HCT116 (cell line): ENCODE measurements at regions not wholly inside any gene's neighbourhood (a gene's known extent, or its start where the extent isn't known, plus 50 kb on each side); places are given as distances from the start of the nearest gene placed in this dataset.

Experiments used
- ATAC-seq: fragments of 200-7000 bp; cut with Tn5 transposase; 2 replicates; pipeline ENCODE4 v1.9.1; 2020; ENCODE audit warnings: mild to moderate bottlenecking, moderate library complexity
- BruUV-seq: library from RNA; stranded (reverse); fragments of 400-500 nt; replicated peaks from 2 replicates; lab custom pipeline; 2021; lab: Mats Ljungman, UMichigan
- CTCF ChIA-PET: fragments of 300-600 bp; sonication (Branson Sonifier 250); formaldehyde crosslinking; loops from one replicate; lab custom pipeline; 2021; ENCODE audit warnings: antibody characterized with exemption; lab: Charles Lee
- POLR2A ChIA-PET: fragments of 300-600, 350-600 bp; sonication (Branson Sonifier 250); formaldehyde crosslinking; loops from one replicate; lab custom pipeline; 2021; ENCODE audit warnings: antibody characterized with exemption; lab: Charles Lee
- RAD21 ChIA-PET, 2 experiments: fragments of 300-600 bp; sonication (Branson Sonifier 250); formaldehyde crosslinking; loops; one replicate each; lab custom pipeline; 2023; ENCODE audit warnings: low total read pairs in 2 of 2; ENCODE audit not compliant: uncharacterized antibody in 2 of 2, unreplicated experiment in 2 of 2, low non-redundant PET in 1 of 2; lab: Charles Lee
- DNase-seq: peaks from one replicate; pipeline ENCODE4 v3.0.0-alpha.2; 2010; ENCODE audit warnings: low read depth, low spot score
- H2AFZ ChIP-seq: fragments of 200-600 bp; shearing (Covaris generic), sonication (generic); 2 replicates; pipeline ENCODE4 v1.6.1; 2017; ENCODE audit warnings: low read depth, mixed run types, mixed read lengths, antibody characterized with exemption, low read length; ENCODE audit not compliant: poor library complexity, severe bottlenecking
- H3K27ac ChIP-seq: 2 replicates; pipeline ENCODE4 v1.5.1; 2012; ENCODE audit warnings: low read depth, low read length
- H3K27me3 ChIP-seq: fragments of 200-600 bp; sonication (generic); 2 replicates; pipeline ENCODE4 v1.6.1; 2016; ENCODE audit warnings: mixed run types, low read length, mixed read lengths; ENCODE audit not compliant: insufficient read depth
- H3K36me3 ChIP-seq, 2 experiments: fragments of 200-500 bp in 1 of 2; fragments of 200-600 bp in 1 of 2; sonication (Bioruptor generic) in 1 of 2; sonication (generic) in 1 of 2; 2 replicates each; pipeline versions ENCODE4 v1.5.1 to v1.6.1; 2014 to 2016; ENCODE audit warnings: low read length in 2 of 2, inconsistent platforms in 1 of 2, mixed read lengths in 1 of 2, mixed run types in 1 of 2; ENCODE audit not compliant: insufficient read depth in 2 of 2, control insufficient read depth in 1 of 2
- H3K4me1 ChIP-seq, 2 experiments: fragments of 200-600 bp in 1 of 2; sonication (generic) in 1 of 2; 2 replicates each; pipeline versions ENCODE4 v1.5.1 to v1.6.1; 2012 to 2017; ENCODE audit warnings: low read length in 2 of 2, inconsistent platforms in 1 of 2, mild to moderate bottlenecking in 1 of 2, mixed read lengths in 1 of 2, mixed run types in 1 of 2, moderate library complexity in 1 of 2; ENCODE audit not compliant: insufficient read depth in 2 of 2, control insufficient read depth in 1 of 2
- H3K4me2 ChIP-seq: fragments of 200-600 bp; sonication (generic); 2 replicates; pipeline ENCODE4 v1.6.1; 2017; ENCODE audit warnings: mixed run types, low read length, mixed read lengths
- H3K4me3 ChIP-seq, 2 experiments: fragments of 200-600 bp in 1 of 2; sonication (generic) in 1 of 2; replicated peaks in 1 of 2; 2 replicates each; pipeline ENCODE4 v1.5.1; 2011 to 2016; ENCODE audit warnings: low read length in 2 of 2, control low read depth in 1 of 2, low read depth in 1 of 2, mild to moderate bottlenecking in 1 of 2, mixed read lengths in 1 of 2, mixed run types in 1 of 2
- H3K79me2 ChIP-seq: fragments of 200-600 bp; sonication (generic); 2 replicates; pipeline ENCODE4 v1.6.1; 2017; ENCODE audit warnings: mild to moderate bottlenecking, mixed run types, low read length, moderate library complexity, mixed read lengths; ENCODE audit not compliant: insufficient read depth
- H3K9ac ChIP-seq: fragments of 200-600 bp; sonication (generic); 2 replicates; pipeline ENCODE4 v1.6.1; 2016; ENCODE audit warnings: low read length, mixed read lengths
- H3K9me2 ChIP-seq: fragments of 200-600 bp; sonication (generic), shearing (Covaris generic); 2 replicates; pipeline ENCODE4 v1.6.1; 2017; ENCODE audit warnings: mixed run types, mild to moderate bottlenecking, moderate library complexity; ENCODE audit not compliant: insufficient read depth
- H3K9me3 ChIP-seq, 2 experiments: fragments of 200-500 bp in 1 of 2; fragments of 200-600 bp in 1 of 2; sonication (Bioruptor generic) in 1 of 2; sonication (generic) in 1 of 2; 2 replicates each; pipeline ENCODE4 v1.6.1; 2014 to 2017; ENCODE audit warnings: low read length in 2 of 2, mixed read lengths in 2 of 2, inconsistent platforms in 1 of 2, low read depth in 1 of 2, mild to moderate bottlenecking in 1 of 2, mixed run types in 1 of 2, moderate library complexity in 1 of 2; ENCODE audit not compliant: control insufficient read depth in 1 of 2, insufficient read depth in 1 of 2
- H4K20me1 ChIP-seq: fragments of 200-600 bp; sonication (generic), shearing (Covaris generic); 2 replicates; pipeline ENCODE4 v1.6.1; 2017; ENCODE audit warnings: mixed run types, mild to moderate bottlenecking, moderate library complexity; ENCODE audit not compliant: insufficient read depth
- CBX3 ChIP-seq: IDR thresholded peaks from 2 replicates; pipeline ENCODE4 v1.6.1; 2012; ENCODE audit warnings: low read depth
- CTCF ChIP-seq, 3 experiments: fragments of 200-600 bp in 1 of 3; sonication (generic) in 1 of 3; IDR thresholded peaks in 2 of 3; conservative IDR thresholded peaks in 1 of 3; 2 replicates each; pipeline ENCODE4 v1.5.1; 2012 to 2017; ENCODE audit warnings: low read depth in 2 of 3, low read length in 2 of 3, antibody characterized with exemption in 1 of 3, borderline replicate concordance in 1 of 3, control low read depth in 1 of 3, mild to moderate bottlenecking in 1 of 3, mixed read lengths in 1 of 3, mixed run types in 1 of 3, moderate library complexity in 1 of 3; ENCODE audit not compliant: insufficient read depth in 1 of 3
- EGR1 ChIP-seq: IDR thresholded peaks from 2 replicates; pipeline ENCODE4 v1.6.1; 2012; ENCODE audit warnings: low read depth
- ELF1 ChIP-seq: IDR thresholded peaks from 2 replicates; pipeline ENCODE4 v1.6.1; 2012; ENCODE audit warnings: low read depth, borderline replicate concordance
- EZH2phosphoT487 ChIP-seq: fragments of 200-600 bp; IDR thresholded peaks from 2 replicates; pipeline ENCODE4 v1.6.1; 2018; ENCODE audit warnings: antibody characterized with exemption, borderline replicate concordance
- FOSL1 ChIP-seq: IDR thresholded peaks from 2 replicates; pipeline ENCODE4 v1.6.1; 2012; ENCODE audit warnings: low read depth
- JUND ChIP-seq: IDR thresholded peaks from 2 replicates; pipeline ENCODE4 v1.6.1; 2012
- POLR2A ChIP-seq: IDR thresholded peaks from 2 replicates; pipeline ENCODE4 v1.7.0; 2011; ENCODE audit warnings: borderline replicate concordance; ENCODE audit not compliant: insufficient read depth, insufficient read length; ENCODE audit errors: extremely low read depth
- SIN3A ChIP-seq: IDR thresholded peaks from 2 replicates; pipeline ENCODE4 v1.6.1; 2012; ENCODE audit warnings: low read depth
- SP1 ChIP-seq: IDR thresholded peaks from 2 replicates; pipeline ENCODE4 v1.6.1; 2012; ENCODE audit warnings: low read depth
- TCF7L2 ChIP-seq: IDR thresholded peaks from 2 replicates; pipeline ENCODE4 v1.7.0; 2011; ENCODE audit warnings: borderline replicate concordance, inconsistent platforms; ENCODE audit not compliant: insufficient read depth, insufficient read length; ENCODE audit errors: extremely low read depth
- ZFX ChIP-seq: fragments of 450-650 bp; IDR thresholded peaks from 2 replicates; pipeline ENCODE4 v1.6.1; 2017
- ZNF274 ChIP-seq: fragments of 200-500 bp; sonication (Bioruptor generic); IDR thresholded peaks from 2 replicates; pipeline ENCODE4 v1.6.1; 2014; ENCODE audit warnings: mild to moderate bottlenecking, low read depth, low read length, inconsistent platforms
- intact Hi-C: fragments of 100-400 bp; cut with micrococcal nuclease; formaldehyde crosslinking; loops from 2 replicates; pipeline ENCODE4 v1.10.0; 2022
- TF ChIP-seq, protein P1 (sequence below): IDR thresholded peaks from 2 replicates; pipeline ENCODE4 v1.6.1; 2012; ENCODE audit warnings: low read depth

DNA sequence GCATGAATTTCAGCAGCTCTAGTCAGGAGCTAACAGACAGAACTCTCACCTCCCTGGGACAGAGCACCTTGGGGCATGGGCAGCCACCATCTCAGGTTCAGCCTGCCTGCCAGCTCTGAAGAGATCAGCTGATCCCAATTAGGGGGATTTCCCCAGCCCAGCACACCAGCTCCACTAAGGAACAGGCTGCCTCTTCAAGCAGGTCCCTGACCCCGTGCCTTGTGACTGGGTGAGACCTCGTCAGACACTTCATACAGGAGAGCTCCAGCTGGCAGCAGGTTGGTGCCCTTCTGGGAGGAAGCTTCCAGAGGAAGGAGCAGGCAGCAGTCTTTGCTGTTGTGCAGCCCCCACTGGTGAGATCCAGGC is 84.5 kb upstream of the UFM1 start:
- no TSS peak for BruUV-seq
- no peak overlapping the region for H3K4me2 ChIP-seq
- no peak overlapping the region for H2AFZ ChIP-seq
- no peak for TF ChIP-seq CBX3
- TF ChIP-seq EZH2phosphoT487, result no peak
- H3K9me2 ChIP-seq, result no peaks in the 10 kb centered on the region
- POLR2A ChIA-PET, result no interaction called here
- RAD21 ChIA-PET, result no interaction called here
- H4K20me1 ChIP-seq, result no peaks in the 10 kb centered on the region
- H3K36me3 ChIP-seq, result no peaks in the 10 kb centered on the region
- no peak overlapping the region for H3K27ac ChIP-seq
- no peaks in the 10 kb centered on the region for H3K27me3 ChIP-seq
- no peaks in the 10 kb centered on the region for H3K4me1 ChIP-seq
- intact Hi-C loops, result no loop called here
- H3K9ac ChIP-seq, result no peak overlapping the region
- no peaks in the 10 kb centered on the region; a peak in 1 of 4 replicates for H3K9me3 ChIP-seq
- H3K79me2 ChIP-seq, result no peaks in the 10 kb centered on the region
- DNase-seq, result no peak
- H3K4me3 ChIP-seq, result no peak overlapping the region
- no peak for ATAC-seq
- CTCF ChIA-PET, result no interaction called here

DNA sequence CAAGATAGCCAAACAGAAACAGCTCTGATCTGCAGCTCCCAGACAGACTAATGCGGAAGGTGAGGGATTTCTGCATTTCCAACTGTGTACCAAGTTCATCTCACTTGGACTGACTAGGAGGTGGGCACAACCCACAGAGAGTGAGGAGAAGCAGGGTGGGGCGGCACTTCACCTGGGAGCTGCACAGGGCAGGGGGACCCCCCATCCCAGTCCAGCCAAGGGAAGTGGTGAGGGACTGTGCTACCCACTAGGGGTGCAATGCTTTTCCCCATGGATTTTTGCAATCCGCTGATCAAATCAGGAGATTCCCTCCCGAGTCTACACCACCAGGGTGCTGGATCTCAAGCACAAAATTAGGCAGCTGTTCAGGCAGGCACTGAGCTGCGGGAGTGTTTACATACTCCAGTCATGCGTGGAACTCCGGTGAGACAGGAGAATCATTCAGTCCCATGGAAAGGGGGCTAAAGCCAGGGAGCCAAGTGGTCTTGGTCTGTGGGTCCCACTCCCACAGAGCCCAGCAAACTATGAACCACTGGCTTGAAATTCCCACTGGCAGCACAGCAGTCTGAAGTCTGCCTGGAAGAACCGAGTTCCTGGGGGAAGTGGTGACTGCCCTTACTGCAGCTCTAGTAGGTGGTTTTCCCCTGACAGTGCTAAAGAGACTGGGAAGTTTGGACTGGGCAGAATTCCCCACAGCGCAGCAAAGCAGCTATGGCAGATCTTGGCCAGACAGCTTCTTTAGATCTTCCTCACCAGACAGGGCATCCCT is 85.1 kb upstream of the UFM1 start:
- Histone ChIP-seq H3K27me3 (no peaks in the 10 kb centered on the region), H3K9me3 (no peaks in the 10 kb centered on the region; a peak in 1 of 4 replicates), H3K4me3 (no peak overlapping the region), H2AFZ (no peak overlapping the region), H3K4me2 (no peak overlapping the region), H3K9ac (no peak overlapping the region), H3K9me2 (no peaks in the 10 kb centered on the region), H3K27ac (no peak overlapping the region), H3K79me2 (no peaks in the 10 kb centered on the region), H4K20me1 (no peaks in the 10 kb centered on the region), H3K36me3 (no peaks in the 10 kb centered on the region), H3K4me1 (no peaks in the 10 kb centered on the region)
- BruUV-seq, result no TSS peak
- intact Hi-C loops, result no loop called here
- RAD21 ChIA-PET, result no interaction called here
- DNase-seq (no peak), ATAC-seq (no peak)
- CTCF ChIA-PET, result no interaction called here
- POLR2A ChIA-PET, result no interaction called here
- TF ChIP-seq JUND, result no peak
- no peak for TF ChIP-seq SP1
- no peak for TF ChIP-seq EZH2phosphoT487
- no peak for TF ChIP-seq CTCF (IDR thresholded peaks at IDR 0.05 in 2 of 3, conservative IDR thresholded peaks at IDR 0.05 in 1 of 3; ENCODE audit: borderline replicate concordance in 1 of 3, insufficient read depth in 1 of 3, low read depth in 2 of 3, low read length in 2 of 3)
- no peak for TF ChIP-seq TCF7L2
- no peak for TF ChIP-seq ELF1
- TF ChIP-seq, protein P1, sequence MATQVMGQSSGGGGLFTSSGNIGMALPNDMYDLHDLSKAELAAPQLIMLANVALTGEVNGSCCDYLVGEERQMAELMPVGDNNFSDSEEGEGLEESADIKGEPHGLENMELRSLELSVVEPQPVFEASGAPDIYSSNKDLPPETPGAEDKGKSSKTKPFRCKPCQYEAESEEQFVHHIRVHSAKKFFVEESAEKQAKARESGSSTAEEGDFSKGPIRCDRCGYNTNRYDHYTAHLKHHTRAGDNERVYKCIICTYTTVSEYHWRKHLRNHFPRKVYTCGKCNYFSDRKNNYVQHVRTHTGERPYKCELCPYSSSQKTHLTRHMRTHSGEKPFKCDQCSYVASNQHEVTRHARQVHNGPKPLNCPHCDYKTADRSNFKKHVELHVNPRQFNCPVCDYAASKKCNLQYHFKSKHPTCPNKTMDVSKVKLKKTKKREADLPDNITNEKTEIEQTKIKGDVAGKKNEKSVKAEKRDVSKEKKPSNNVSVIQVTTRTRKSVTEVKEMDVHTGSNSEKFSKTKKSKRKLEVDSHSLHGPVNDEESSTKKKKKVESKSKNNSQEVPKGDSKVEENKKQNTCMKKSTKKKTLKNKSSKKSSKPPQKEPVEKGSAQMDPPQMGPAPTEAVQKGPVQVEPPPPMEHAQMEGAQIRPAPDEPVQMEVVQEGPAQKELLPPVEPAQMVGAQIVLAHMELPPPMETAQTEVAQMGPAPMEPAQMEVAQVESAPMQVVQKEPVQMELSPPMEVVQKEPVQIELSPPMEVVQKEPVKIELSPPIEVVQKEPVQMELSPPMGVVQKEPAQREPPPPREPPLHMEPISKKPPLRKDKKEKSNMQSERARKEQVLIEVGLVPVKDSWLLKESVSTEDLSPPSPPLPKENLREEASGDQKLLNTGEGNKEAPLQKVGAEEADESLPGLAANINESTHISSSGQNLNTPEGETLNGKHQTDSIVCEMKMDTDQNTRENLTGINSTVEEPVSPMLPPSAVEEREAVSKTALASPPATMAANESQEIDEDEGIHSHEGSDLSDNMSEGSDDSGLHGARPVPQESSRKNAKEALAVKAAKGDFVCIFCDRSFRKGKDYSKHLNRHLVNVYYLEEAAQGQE, result no peak
- no peak for TF ChIP-seq ZNF274
- TF ChIP-seq SIN3A, result no peak
- TF ChIP-seq EGR1, result no peak
- TF ChIP-seq ZFX, result no peak
- no peak for TF ChIP-seq CBX3
- no peak for TF ChIP-seq FOSL1
- TF ChIP-seq POLR2A, result no peak
